H1 (cell line): ENCODE measurements at regions not wholly inside any gene's neighbourhood (a gene's known extent, or its start where the extent isn't known, plus 50 kb on each side); places are given as distances from the start of the nearest gene placed in this dataset.
A peak's percentile ranks its signal among the peaks of the same experiment; 100 is the strongest.

Source experiments
- CTCF ChIA-PET: fragments of 300-600 bp; sonication (Branson Sonifier 250); formaldehyde crosslinking; loops from one replicate; lab custom pipeline; 2021; ENCODE audit not compliant: partially characterized antibody; lab: Charles Lee
- POLR2A ChIA-PET: fragments of 300-600 bp; sonication (Branson Sonifier 250); formaldehyde crosslinking; loops from one replicate; lab custom pipeline; 2021; ENCODE audit warnings: inconsistent platforms; ENCODE audit not compliant: partially characterized antibody; lab: Charles Lee
- DNase-seq, 2 experiments: peaks; one replicate each; pipeline versions ENCODE4 v3.0.0 to v3.0.0-alpha.2; 2010 to 2022; ENCODE audit warnings: low spot score in 2 of 2, low read depth in 1 of 2, mixed read lengths in 1 of 2
- FAIRE-seq: peaks from 2 replicates; lab custom pipeline; 2011; peaks lifted over from hg19 to GRCh38; lab: Jason Lieb, UNC
- H2AFZ ChIP-seq: 2 replicates; pipeline ENCODE4 v1.8.1; 2012; ENCODE audit warnings: low read length, inconsistent platforms
- H2AK5ac ChIP-seq: 2 replicates; pipeline ENCODE4 v1.6.1; 2013; ENCODE audit warnings: low read depth, low read length
- H2BK120ac ChIP-seq: replicated peaks from 2 replicates; pipeline ENCODE3; 2013; ENCODE audit warnings: low read depth, low read length, inconsistent platforms
- H2BK12ac ChIP-seq: 2 replicates; pipeline ENCODE4 v1.6.1; 2013; ENCODE audit warnings: low read depth, low read length
- H2BK15ac ChIP-seq: 2 replicates; pipeline ENCODE4 v1.6.1; 2013; ENCODE audit warnings: low read length
- H2BK20ac ChIP-seq: 2 replicates; pipeline ENCODE4 v1.6.1; 2013; ENCODE audit warnings: low read length
- H2BK5ac ChIP-seq: 2 replicates; pipeline ENCODE4 v1.6.1; 2013; ENCODE audit warnings: low read depth, low read length
- H3K14ac ChIP-seq: 2 replicates; pipeline ENCODE4 v1.6.1; 2013; ENCODE audit warnings: inconsistent platforms; ENCODE audit not compliant: insufficient read length
- H3K18ac ChIP-seq: 2 replicates; pipeline ENCODE4 v1.6.1; 2013; ENCODE audit warnings: low read length; ENCODE audit errors: extremely low read depth
- H3K23ac ChIP-seq: 2 replicates; pipeline ENCODE4 v1.6.1; 2013; ENCODE audit warnings: inconsistent platforms; ENCODE audit not compliant: insufficient read length
- H3K23me2 ChIP-seq: 2 replicates; pipeline ENCODE4 v1.6.1; 2013; ENCODE audit warnings: low read depth, low read length
- H3K27ac ChIP-seq: 2 replicates; pipeline ENCODE4 v1.6.1; 2011; ENCODE audit warnings: low read depth, low read length, inconsistent platforms
- H3K27me3 ChIP-seq, 4 experiments: replicated peaks in 1 of 4; 1 replicate in 1 of 4; 2 replicates in 3 of 4; pipeline versions ENCODE4 v1.6.1 to v1.8.1; 2011 to 2013; ENCODE audit warnings: low read length in 3 of 4, mild to moderate bottlenecking in 3 of 4, inconsistent platforms in 2 of 4, mixed read lengths in 2 of 4, moderate library complexity in 1 of 4; ENCODE audit not compliant: control insufficient read depth in 3 of 4, insufficient read depth in 3 of 4; ENCODE audit errors: extremely low read depth in 1 of 4
- H3K36me3 ChIP-seq, 4 experiments: 2 replicates each; pipeline versions ENCODE4 v1.6.1 to v1.8.1; 2011 to 2013; ENCODE audit warnings: mild to moderate bottlenecking in 4 of 4, low read length in 3 of 4, moderate library complexity in 2 of 4, control low read depth in 1 of 4, inconsistent platforms in 1 of 4; ENCODE audit not compliant: insufficient read depth in 4 of 4, control insufficient read depth in 2 of 4
- H3K4ac ChIP-seq: replicated peaks from 2 replicates; pipeline ENCODE3; 2013; ENCODE audit warnings: low read length, low read depth, mixed read lengths, inconsistent platforms; ENCODE audit not compliant: insufficient read length
- H3K4me1 ChIP-seq, 4 experiments: replicated peaks in 1 of 4; 1 replicate in 1 of 4; 2 replicates in 3 of 4; pipeline versions ENCODE4 v1.6.1 to v1.8.1; 2011 to 2013; ENCODE audit warnings: low read length in 3 of 4, inconsistent platforms in 2 of 4, mixed read lengths in 1 of 4; ENCODE audit not compliant: insufficient read depth in 4 of 4, control insufficient read depth in 3 of 4
- H3K4me2 ChIP-seq, 2 experiments: 2 replicates each; pipeline versions ENCODE4 v1.6.1 to v1.8.1; 2011 to 2013; ENCODE audit warnings: low read depth in 2 of 2, low read length in 2 of 2, control low read depth in 1 of 2, inconsistent platforms in 1 of 2, mild to moderate bottlenecking in 1 of 2; ENCODE audit not compliant: insufficient read depth in 1 of 2
- H3K4me3 ChIP-seq, 4 experiments: fragments of 200-600, 300-600 bp in 1 of 4; sonication (generic), shearing (Covaris generic), sonication (Bioruptor Twin) in 1 of 4; 2 replicates each; pipeline versions ENCODE4 v1.5.1 to v1.8.1; 2011 to 2016; ENCODE audit warnings: low read length in 4 of 4, low read depth in 3 of 4, control low read depth in 2 of 4, inconsistent platforms in 2 of 4, mild to moderate bottlenecking in 2 of 4, mixed read lengths in 1 of 4, moderate library complexity in 1 of 4; ENCODE audit not compliant: insufficient read depth in 2 of 4; ENCODE audit errors: extremely low read depth in 1 of 4
- H3K56ac ChIP-seq: replicated peaks from 2 replicates; pipeline ENCODE3; 2013; ENCODE audit warnings: low read depth, mild to moderate bottlenecking, mixed read lengths, low read length, inconsistent platforms; ENCODE audit not compliant: insufficient read length
- H3K79me1 ChIP-seq: 2 replicates; pipeline ENCODE4 v1.6.1; 2013; ENCODE audit warnings: low read depth, low read length, control low read depth
- H3K79me2 ChIP-seq, 2 experiments: 2 replicates each; pipeline versions ENCODE4 v1.6.1 to v1.8.1; 2012 to 2013; ENCODE audit warnings: low read length in 2 of 2, mild to moderate bottlenecking in 2 of 2, inconsistent platforms in 1 of 2; ENCODE audit not compliant: insufficient read depth in 2 of 2, control insufficient read depth in 1 of 2
- H3K9ac ChIP-seq, 4 experiments: replicated peaks in 1 of 4; 1 replicate in 1 of 4; 2 replicates in 3 of 4; pipeline versions ENCODE4 v1.6.1 to v1.8.1; 2011 to 2013; ENCODE audit warnings: low read depth in 3 of 4, low read length in 3 of 4, control low read depth in 2 of 4, mild to moderate bottlenecking in 2 of 4, moderate library complexity in 2 of 4, inconsistent platforms in 1 of 4; ENCODE audit errors: extremely low read depth in 1 of 4
- H3K9me3 ChIP-seq, 2 experiments: 2 replicates each; pipeline versions ENCODE4 v1.6.1 to v1.8.1; 2012 to 2013; ENCODE audit warnings: mild to moderate bottlenecking in 2 of 2, moderate library complexity in 2 of 2, control low read depth in 1 of 2, inconsistent platforms in 1 of 2, low read depth in 1 of 2, low read length in 1 of 2, mixed read lengths in 1 of 2; ENCODE audit not compliant: insufficient read depth in 2 of 2
- H4K20me1 ChIP-seq, 2 experiments: replicated peaks in 1 of 2; 2 replicates each; pipeline versions ENCODE3 to v1.8.1; 2011 to 2013; ENCODE audit warnings: inconsistent platforms in 2 of 2, low read length in 2 of 2, mild to moderate bottlenecking in 1 of 2; ENCODE audit not compliant: insufficient read depth in 2 of 2, control insufficient read depth in 1 of 2
- H4K5ac ChIP-seq: 2 replicates; pipeline ENCODE4 v1.6.1; 2013; ENCODE audit warnings: low read length, low read depth, mixed read lengths, inconsistent platforms; ENCODE audit not compliant: insufficient read length
- H4K8ac ChIP-seq: 2 replicates; pipeline ENCODE4 v1.8.0; 2013; ENCODE audit warnings: mild to moderate bottlenecking, moderate library complexity, low read length, inconsistent platforms; ENCODE audit not compliant: insufficient read depth; ENCODE audit errors: extremely low read depth
- H4K91ac ChIP-seq: replicated peaks from 2 replicates; pipeline ENCODE3; 2013; ENCODE audit warnings: low read length, mixed read lengths, inconsistent platforms; ENCODE audit not compliant: insufficient read length
- ASH2L ChIP-seq: fragments of 200-600, 300-600 bp; sonication (generic); IDR thresholded peaks from one replicate; pipeline ENCODE4 v1.7.1; 2017; ENCODE audit warnings: low read length
- CBX8 ChIP-seq: fragments of 300-800, 300-1000 bp; sonication (generic); IDR thresholded peaks from 2 replicates; pipeline ENCODE4 v1.7.1; 2016; ENCODE audit warnings: low read depth, low read length, borderline replicate concordance
- CEBPB ChIP-seq: IDR thresholded peaks from 2 replicates; pipeline ENCODE4 v1.6.1; 2012; ENCODE audit warnings: low read depth, low read length
- CHD1 ChIP-seq: IDR thresholded peaks from 2 replicates; pipeline ENCODE4 v1.6.1; 2012; ENCODE audit warnings: low read depth, low read length, improper control_type of control experiment
- FOSL1 ChIP-seq: IDR thresholded peaks from 2 replicates; pipeline ENCODE4 v1.6.1; 2011; ENCODE audit warnings: mild to moderate bottlenecking, low read depth, low read length, moderate library complexity; ENCODE audit not compliant: insufficient read depth
- HDAC6 ChIP-seq: IDR thresholded peaks from one replicate; pipeline ENCODE4 v1.7.1; 2012; ENCODE audit warnings: low read depth, mild to moderate bottlenecking, inconsistent platforms, low read length, moderate library complexity
- POLR2AphosphoS5 ChIP-seq: IDR thresholded peaks from 2 replicates; pipeline ENCODE4 v1.6.1; 2011; ENCODE audit warnings: low read depth, low read length
- SAP30 ChIP-seq: fragments of 300-600 bp; sonication (generic); IDR thresholded peaks from 2 replicates; pipeline ENCODE4 v1.7.1; 2012; ENCODE audit warnings: low read length, moderate library complexity, mild to moderate bottlenecking, inconsistent platforms; ENCODE audit not compliant: insufficient read depth, insufficient replicate concordance
- SIN3A ChIP-seq, 2 experiments: IDR thresholded peaks in 1 of 2; conservative IDR thresholded peaks in 1 of 2; 2 replicates each; pipeline ENCODE4 v1.6.1; 2011 to 2012; ENCODE audit warnings: low read length in 2 of 2, improper control_type of control experiment in 1 of 2, low read depth in 1 of 2, mild to moderate bottlenecking in 1 of 2
- SP4 ChIP-seq: IDR thresholded peaks from 2 replicates; pipeline ENCODE4 v1.6.1; 2012; ENCODE audit warnings: low read length, inconsistent platforms
- SUZ12 ChIP-seq: fragments of 200-600 bp; sonication (generic); IDR thresholded peaks from 2 replicates; pipeline ENCODE4 v1.6.1; 2012; ENCODE audit warnings: mild to moderate bottlenecking, inconsistent platforms, low read length, moderate library complexity, mixed read lengths
- TAF1 ChIP-seq: IDR thresholded peaks from 2 replicates; pipeline ENCODE4 v1.6.1; 2011; ENCODE audit warnings: mild to moderate bottlenecking, low read depth, low read length
- TEAD4 ChIP-seq: IDR thresholded peaks from 2 replicates; pipeline ENCODE4 v1.6.1; 2012; ENCODE audit warnings: low read depth, low read length, inconsistent platforms, mixed read lengths
- WGBS, 2 experiments: shearing (Covaris generic) in 1 of 2; methylation state at CpG; one replicate each; pipeline versions ENCODE4 v1.1.6 to v1.1.7; 2013 to 2015; ENCODE audit warnings: low lambda C conversion rate in 2 of 2, mixed read lengths in 2 of 2, inconsistent platforms in 1 of 2, low coverage in 1 of 2, missing lambda C conversion rate in 1 of 2; ENCODE audit not compliant: insufficient replicate concordance in 2 of 2, insufficient coverage in 1 of 2, insufficient read length in 1 of 2; ENCODE audit errors: extremely low coverage in 1 of 2, missing lambda C conversion rate in 1 of 2; 5-methylcytosine and 5-hydroxymethylcytosine counted together

GRCh38 chr22:47681411-47682165, 919.1 kb downstream of the TBC1D22A start:
- Histone ChIP-seq H3K4me2 (no peak overlapping the region), H3K56ac (no peak overlapping the region), H2BK120ac (no peak overlapping the region), H2BK12ac (peak overlapping the region; percentile 63; the same call in 1 of the 2 replicates), H3K27ac (no peak overlapping the region), H3K4ac (no peak overlapping the region), H3K14ac (no peak overlapping the region), H2BK5ac (no peak overlapping the region), H3K4me3 (no peak overlapping the region), H3K4me1 (peaks cover 10 to 25% (median 14%) of the 10 kb centered on the region in 4 experiments), H3K27me3 (no peaks in the 10 kb centered on the region), H3K23ac (no peak overlapping the region), H2BK20ac (peak overlapping the region; percentile 51; the same call in 1 of the 2 replicates), H4K91ac (no peak overlapping the region), H3K36me3 (no peaks in the 10 kb centered on the region), H4K5ac (no peak overlapping the region), H3K79me2 (no peaks in the 10 kb centered on the region), H4K20me1 (no peaks in the 10 kb centered on the region), H3K18ac (no peak overlapping the region), H2BK15ac (no peak overlapping the region), H3K9ac (no peak overlapping the region), H2AFZ (no peak overlapping the region), H3K9me3 (peaks cover 7 to 10% of the 10 kb centered on the region in 2 experiments; a peak in 3 of 4 replicates), H3K79me1 (no peaks in the 10 kb centered on the region), H4K8ac (no peak overlapping the region), H2AK5ac (peak overlapping the region; percentile 32; the same call in 1 of the 2 replicates), H3K23me2 (peaks cover 7% of the 10 kb centered on the region; the same call in 1 of the 2 replicates)
- POLR2A ChIA-PET = interaction anchor here (1.1 kb wide), 1 partner anchor 23 kb away, joined by 3 read pairs; no protein-coding TSS in a partner anchor
- CTCF ChIA-PET = interaction anchor here (1.2 kb wide), 1 partner anchor 19 kb away, joined by 6 read pairs; no protein-coding TSS in a partner anchor
- DNase-seq (peak in 1 of 2 experiments; percentile 22), FAIRE-seq (no peak)
- 95% methylated on average over 13 of the region's 13 CpGs; no CpG with 5 or more reads in 1 of the 2 experiments for WGBS, 2 experiments
- TF ChIP-seq SP4 (no peak), SUZ12 (no peak), HDAC6 (no peak), CHD1 (no peak), SAP30 (no peak), CEBPB (no peak), TAF1 (no peak), ASH2L (no peak), SIN3A (conservative IDR thresholded peaks at IDR 0.05 in 1 of 2, IDR thresholded peaks at IDR 0.05 in 1 of 2; ENCODE audit: low read depth in 1 of 2, low read length in 2 of 2) (no peak), CBX8 (no peak), TEAD4 (no peak), FOSL1 (no peak), POLR2AphosphoS5 (no peak)
